NCI-H524 treated with DMSO at 0.1 percent for 48 hours (cell line): ENCODE measurements at regions not wholly inside any gene's neighbourhood (a gene's known extent, or its start where the extent isn't known, plus 50 kb on each side); places are given as distances from the start of the nearest gene placed in this dataset.
A peak's percentile ranks its signal among the peaks of the same experiment; 100 is the strongest.
"Not testable (repeated sequence)": the region's sequence is repeated elsewhere in the genome, so short reads cannot be mapped to it uniquely, and the experiment has no call there.

ENCODE experiments used
- DNase-seq: peaks from one replicate; lab custom pipeline; 2025; lab: John Stamatoyannopoulos, UW

GRCh38 chr11:114938799-114939198 lies 260.5 kb downstream of the NXPE2 start:
- no peak for DNase-seq

DNA sequence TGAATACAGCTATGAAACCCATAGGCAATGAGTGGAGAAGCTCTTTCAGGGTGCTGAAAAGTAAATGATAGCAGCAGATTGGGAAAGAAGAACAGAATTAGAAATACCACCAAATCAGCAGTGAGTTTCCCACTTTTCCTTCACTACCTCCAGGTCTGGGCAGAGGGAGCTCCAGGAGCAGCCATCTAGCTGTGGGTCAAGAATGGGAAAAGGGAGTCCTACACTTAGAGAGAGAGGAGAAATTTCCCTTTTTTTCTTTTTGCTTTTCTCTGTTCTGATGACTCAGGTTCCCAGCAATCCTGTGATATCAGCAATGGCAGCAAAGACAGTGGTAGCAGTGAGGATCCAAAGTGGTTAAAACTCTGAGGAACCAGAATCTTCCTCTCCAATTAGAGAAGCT lies 263.9 kb downstream of the NXPE2 start:
- DNase-seq: no peak

- no peak for DNase-seq
These were observed 271.5 kb downstream of the NXPE2 start for GRCh38 chr11:114949614-114950351.

- peak; percentile 11 for DNase-seq
These were observed 274.7 kb downstream of the NXPE2 start for GRCh38 chr11:114953039-114953438.

DNA sequence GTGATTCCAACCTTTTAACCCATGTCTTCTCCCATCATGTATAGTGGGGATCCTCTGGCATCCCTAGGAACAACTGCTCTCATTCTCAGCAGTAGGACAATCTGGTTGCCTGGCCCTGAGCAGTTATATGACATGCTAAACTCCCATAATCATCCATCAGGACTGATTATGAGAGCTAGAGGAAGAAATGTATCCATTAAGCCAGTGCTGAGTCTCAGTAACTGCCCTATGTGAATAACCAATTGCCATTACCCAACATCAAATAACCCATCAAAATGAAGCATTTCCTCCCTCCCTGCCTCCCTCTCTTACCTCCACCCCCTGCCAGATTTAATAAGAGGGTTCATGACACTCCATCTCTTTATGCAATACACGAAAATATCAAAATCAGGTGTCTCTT lies 277.6 kb downstream of the NXPE2 start:
- DNase-seq: no peak

GRCh38 chr11:114956566-114956965 lies 278.2 kb downstream of the NXPE2 start:
- DNase-seq: no peak

- DNase-seq: no peak
These were observed 281.7 kb downstream of the NXPE2 start for GRCh38 chr11:114959953-114960505.

DNA sequence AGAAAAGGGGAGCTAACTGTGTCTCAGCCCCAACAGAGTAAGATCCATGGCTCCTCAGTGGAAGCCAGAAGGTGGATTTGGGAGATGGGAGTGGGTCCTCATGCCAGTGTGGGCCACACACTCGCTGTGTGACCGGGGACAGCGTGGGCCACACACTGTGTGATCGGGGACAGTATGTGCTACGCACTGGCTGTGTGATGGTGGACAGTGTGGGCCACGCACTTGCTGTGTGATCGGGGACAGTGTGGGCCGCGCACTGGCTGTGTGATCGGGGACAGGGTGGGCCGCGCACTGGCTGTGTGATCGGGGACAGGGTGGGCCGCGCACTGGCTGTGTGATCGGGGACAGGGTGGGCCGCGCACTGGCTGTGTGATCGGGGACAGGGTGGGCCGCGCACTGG lies 282.5 kb downstream of the NXPE2 start:
- not testable (repeated sequence) for DNase-seq

GRCh38 chr11:114964676-114965214 lies 286.4 kb downstream of the NXPE2 start:
- no peak for DNase-seq

- DNase-seq: no peak
These were observed 292.8 kb downstream of the NXPE2 start for GRCh38 chr11:114970927-114971645.

DNA sequence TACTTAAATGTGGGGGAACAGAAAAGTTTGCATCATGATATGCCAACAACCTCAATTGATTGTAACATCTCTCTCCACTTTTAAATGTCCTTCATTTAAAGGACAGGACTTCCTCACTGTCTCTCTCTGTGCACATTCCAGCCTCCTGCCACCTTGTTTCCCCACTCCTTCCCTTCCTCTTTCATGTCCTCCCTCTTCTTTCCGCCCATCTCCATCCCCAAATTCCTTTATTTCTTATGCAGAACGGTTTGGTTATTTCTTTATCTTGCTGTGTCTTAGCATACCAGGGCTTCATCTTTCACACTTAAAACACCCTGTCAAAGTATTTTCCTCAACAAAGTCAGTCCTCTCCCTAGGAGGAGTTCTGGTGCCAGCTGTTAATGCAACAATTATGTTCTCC lies 293.8 kb downstream of the NXPE2 start:
- no peak for DNase-seq

GRCh38 chr11:114977651-114978050 lies 299.3 kb downstream of the NXPE2 start:
- no peak for DNase-seq

DNA sequence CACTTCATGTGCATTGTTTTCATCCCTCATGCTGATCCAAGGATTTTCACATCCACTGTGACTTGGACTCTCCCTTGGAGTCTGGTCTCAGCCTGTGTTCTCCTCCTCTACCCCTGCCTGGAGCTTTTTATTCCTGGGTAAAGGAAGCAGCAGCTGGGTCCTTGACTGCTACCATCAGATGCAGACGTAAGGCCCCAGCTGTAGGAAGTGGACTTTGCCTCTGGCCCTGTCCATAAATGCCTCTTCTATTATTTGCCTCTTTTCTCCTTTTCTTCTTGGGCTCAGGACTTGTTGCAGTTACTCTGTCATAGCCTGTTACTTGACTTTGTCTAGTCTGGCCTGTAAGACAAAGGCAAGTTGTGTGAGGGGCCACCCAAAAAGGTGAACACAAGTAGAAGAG lies 303.8 kb downstream of the NXPE2 start:
- no peak for DNase-seq

- no peak for DNase-seq
These were observed 306.4 kb downstream of the NXPE2 start for GRCh38 chr11:114984611-114985163.

DNA sequence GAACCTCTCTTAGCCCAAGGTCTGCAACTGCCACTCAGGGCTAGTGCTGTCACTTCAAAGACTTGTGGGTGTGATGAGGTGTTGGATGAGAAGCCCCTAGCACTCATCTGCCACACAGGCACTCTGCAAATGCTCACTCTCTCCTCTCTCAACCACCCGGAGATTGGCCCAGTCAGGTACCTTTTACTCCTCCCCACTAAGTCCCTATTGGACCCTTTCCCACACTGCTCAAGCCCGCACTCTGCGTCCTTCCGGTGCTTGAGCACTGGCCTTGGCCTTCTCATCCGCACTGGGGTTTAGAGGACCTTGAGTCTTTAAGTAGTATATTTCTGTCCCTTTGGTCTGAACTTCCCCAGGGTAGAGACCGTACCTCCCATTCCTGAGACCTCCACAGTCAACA lies 308.0 kb downstream of the NXPE2 start:
- no peak for DNase-seq

DNA sequence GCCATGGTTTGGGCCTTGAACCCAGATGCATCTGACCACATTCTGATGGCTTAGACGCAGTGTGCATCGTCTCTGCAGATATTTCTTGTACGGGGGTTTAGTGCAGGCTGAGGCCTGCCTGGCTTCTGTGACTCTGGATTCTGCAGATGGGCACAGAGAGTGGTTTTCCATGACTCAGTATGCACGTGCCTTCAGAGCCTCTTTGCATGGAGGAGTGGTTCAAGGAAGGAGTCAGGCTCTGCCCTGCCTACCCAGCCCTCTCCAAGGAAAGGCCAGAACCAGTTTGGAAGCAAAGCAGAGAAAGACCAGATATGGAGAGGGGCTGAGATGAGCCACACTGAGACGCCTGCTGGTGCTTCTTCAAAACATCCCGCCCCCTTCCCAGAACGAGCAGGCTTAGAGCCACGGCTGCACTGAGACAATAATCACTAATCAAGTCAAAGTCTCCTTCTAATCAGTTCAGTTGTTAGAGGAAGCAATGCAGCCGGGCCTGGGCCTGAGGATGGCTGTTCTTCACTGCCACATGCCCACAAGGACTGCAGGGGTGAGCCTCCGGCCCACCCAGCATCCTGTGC lies 308.9 kb downstream of the NXPE2 start:
- DNase-seq: no peak

DNA sequence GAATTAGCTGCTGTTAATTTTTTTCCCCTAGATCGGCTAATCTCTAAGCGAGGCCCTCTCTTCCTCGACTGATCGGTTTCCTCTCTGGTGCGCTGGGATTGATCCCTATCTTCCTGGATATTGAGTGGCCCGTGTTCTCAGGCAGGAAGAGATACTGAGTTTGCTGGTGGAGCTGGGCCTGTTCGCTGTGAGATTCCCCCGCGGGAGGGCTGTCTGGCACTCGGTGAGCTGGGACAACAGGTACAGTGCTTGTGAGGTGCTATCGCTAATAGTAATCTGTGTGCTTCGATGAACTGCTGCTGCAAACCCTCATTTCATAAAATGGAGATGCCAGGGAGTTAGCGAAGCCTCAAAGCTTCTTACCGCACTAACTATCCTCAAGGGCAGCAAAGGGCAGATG lies 310.3 kb downstream of the NXPE2 start:
- DNase-seq: no peak

GRCh38 chr11:114989536-114989935 lies 311.2 kb downstream of the NXPE2 start:
- no peak for DNase-seq

- no peak for DNase-seq
These were observed 327.3 kb downstream of the NXPE2 start for GRCh38 chr11:115005663-115006062.

- DNase-seq: no peak
These were observed 329.5 kb downstream of the NXPE2 start for GRCh38 chr11:115007851-115008250.

DNA sequence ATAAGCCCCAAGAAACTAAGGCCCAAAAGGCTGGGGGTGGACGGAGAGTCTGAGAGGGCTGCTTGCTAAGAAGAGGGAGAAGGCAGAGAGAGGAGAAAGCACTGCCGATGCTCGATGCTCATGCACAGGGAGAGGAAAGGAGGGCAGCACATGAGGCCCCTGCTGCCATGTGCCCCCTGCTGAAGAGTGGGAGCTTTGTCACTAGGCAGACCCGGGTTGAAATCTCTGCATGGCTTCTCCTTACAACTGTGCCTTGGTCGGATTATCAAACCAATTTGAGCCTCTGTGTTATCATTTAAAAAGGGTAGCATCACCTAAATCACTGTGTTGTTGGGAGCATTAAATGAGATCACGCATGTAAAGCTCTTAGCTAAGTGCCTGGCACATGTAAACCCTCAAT lies 330.5 kb downstream of the NXPE2 start:
- peak; percentile 70 for DNase-seq

DNA sequence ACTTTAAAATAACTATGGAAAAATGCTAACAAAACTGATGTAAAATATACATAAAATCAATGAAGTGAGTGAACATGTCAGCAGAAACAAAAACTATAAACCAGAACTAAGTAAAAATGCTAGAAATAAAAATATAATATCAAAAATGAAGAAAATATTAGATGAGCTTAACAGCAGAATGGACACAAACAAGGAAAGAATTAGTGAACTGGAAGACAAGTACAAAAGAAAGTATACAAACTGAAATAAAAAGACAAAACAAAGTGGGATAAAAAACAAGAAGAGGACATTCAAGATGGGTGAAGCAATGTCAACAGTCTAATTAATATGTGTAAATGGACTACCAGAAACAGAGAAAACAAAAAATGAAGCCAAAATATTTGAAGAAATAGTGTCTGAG lies 339.2 kb downstream of the NXPE2 start:
- DNase-seq: no peak
